SKM-1 (cell line): ENCODE measurements at regions not wholly inside any gene's neighbourhood (a gene's known extent, or its start where the extent isn't known, plus 50 kb on each side); places are given as distances from the start of the nearest gene placed in this dataset.

Experiments used
- DNase-seq: peaks from one replicate; lab custom pipeline; 2025; ENCODE audit not compliant: unreplicated experiment; lab: John Stamatoyannopoulos, UW

- no peak for DNase-seq
Observed at GRCh38 chr7:28360739-28361138, 51.6 kb upstream of the CREB5 start.

GRCh38 chr7:28361551-28361950 lies 50.8 kb upstream of the CREB5 start:
- no peak for DNase-seq

GRCh38 chr7:28362182-28362581 lies 50.1 kb upstream of the CREB5 start:
- DNase-seq = no peak
